LNCaP clone FGC (cell line): ENCODE measurements at regions not wholly inside any gene's neighbourhood (a gene's known extent, or its start where the extent isn't known, plus 50 kb on each side); places are given as distances from the start of the nearest gene placed in this dataset.
A peak's percentile ranks its signal among the peaks of the same experiment; 100 is the strongest.

Experiments used
- DNase-seq: peaks from one replicate; pipeline ENCODE4 v3.0.0-alpha.2; 2011; ENCODE audit warnings: low read depth
- H3K4me3 ChIP-seq: 2 replicates; pipeline ENCODE4 v1.5.1; 2011; ENCODE audit warnings: mild to moderate bottlenecking, low read depth, low read length, control low read depth
- CTCF ChIP-seq: IDR thresholded peaks from 2 replicates; pipeline ENCODE4 v1.5.1; 2012; ENCODE audit warnings: mild to moderate bottlenecking; ENCODE audit not compliant: control insufficient read depth, insufficient read depth; ENCODE audit errors: extremely low read depth

- no peak for TF ChIP-seq CTCF
- no peak overlapping the region for H3K4me3 ChIP-seq
- no peak for DNase-seq
These were observed 573.2 kb downstream of the DIPK2A start for GRCh38 chr3:144544871-144545270.

GRCh38 chr3:144546539-144546938 lies 574.9 kb downstream of the DIPK2A start:
- H3K4me3 ChIP-seq: no peak overlapping the region
- TF ChIP-seq CTCF: no peak
- DNase-seq: no peak

- no peak overlapping the region for H3K4me3 ChIP-seq
- no peak for DNase-seq
- TF ChIP-seq CTCF: no peak
These were observed 576.7 kb downstream of the DIPK2A start for GRCh38 chr3:144548346-144548745.

- DNase-seq: no peak
- no peak overlapping the region for H3K4me3 ChIP-seq
- TF ChIP-seq CTCF: no peak
These were observed 577.5 kb downstream of the DIPK2A start for GRCh38 chr3:144549166-144549565.

- peak; percentile 13 for DNase-seq
- no peak for TF ChIP-seq CTCF
These were observed 580.9 kb downstream of the DIPK2A start for GRCh38 chr3:144552346-144553057.

GRCh38 chr3:144553301-144553700 lies 581.7 kb downstream of the DIPK2A start:
- no peak for TF ChIP-seq CTCF
- H3K4me3 ChIP-seq: no peak overlapping the region
- DNase-seq: no peak

More at GRCh38 chr3:144552346-144553057, 580.9 kb downstream of the DIPK2A start:
- no peak overlapping the region for H3K4me3 ChIP-seq

GRCh38 chr3:144554889-144555288 lies 583.3 kb downstream of the DIPK2A start:
- TF ChIP-seq CTCF: no peak
- no peak for DNase-seq

More at GRCh38 chr3:144554889-144555288, 583.3 kb downstream of the DIPK2A start:
- H3K4me3 ChIP-seq: no peak overlapping the region
